ENCODE measurements at regions not wholly inside any gene's neighbourhood (a gene's known extent, or its start where the extent isn't known, plus 50 kb on each side); places are given as distances from the start of the nearest gene placed in this dataset.
A peak's percentile ranks its signal among the peaks of the same experiment; 100 is the strongest.

- no peak for DNase-seq
Observed at GRCh38 chr10:47053081-47053798, 142.0 kb downstream of the PTPN20 start.

- no peak for DNase-seq
Observed at GRCh38 chr10:47054974-47055373, 143.7 kb downstream of the PTPN20 start.

DNA sequence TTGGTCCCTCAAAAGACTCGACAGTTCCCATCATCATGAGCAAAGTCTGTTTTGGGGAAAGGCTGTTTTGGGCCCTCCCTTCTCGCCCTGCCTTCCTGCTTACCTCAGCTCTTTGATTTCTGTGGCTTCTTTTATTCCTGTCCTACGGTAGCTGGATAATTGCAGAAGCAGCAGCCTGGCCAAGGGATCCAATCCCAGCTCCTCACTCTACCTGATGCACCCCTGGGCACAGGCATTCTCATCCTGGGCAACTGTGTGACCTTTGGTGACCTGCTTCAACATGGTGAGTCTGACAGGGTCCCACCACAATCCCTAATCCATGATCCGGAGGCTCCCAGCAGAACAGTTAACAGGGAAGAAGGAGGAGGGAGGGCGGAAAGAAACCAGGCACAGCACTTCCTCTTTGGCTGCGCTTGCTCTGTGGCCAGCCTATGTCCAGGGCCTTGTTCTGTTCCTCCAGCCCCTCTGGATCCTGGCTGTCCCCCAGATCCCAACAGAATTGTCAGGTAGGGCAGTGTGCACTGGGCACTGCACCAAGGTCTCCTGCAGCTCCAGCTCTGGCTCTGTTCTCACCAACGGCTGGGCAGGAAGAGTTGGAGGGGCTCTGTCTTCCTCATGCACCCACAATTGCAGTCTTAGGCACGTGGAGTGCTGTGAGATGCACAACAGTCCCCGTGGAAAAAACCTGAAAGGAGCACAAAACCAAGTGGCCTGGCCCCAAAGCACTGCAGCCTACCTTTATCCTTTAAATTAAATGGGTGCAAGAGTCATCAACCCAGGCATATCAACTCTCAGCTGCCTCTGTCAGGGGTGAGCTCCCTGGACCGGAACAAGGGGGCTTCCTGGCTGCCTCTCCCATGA lies 144.4 kb downstream of the PTPN20 start:
- no peak for DNase-seq

GRCh38 chr10:47056247-47056510 lies 145.0 kb downstream of the PTPN20 start:
- no peak for DNase-seq

- no peak for DNase-seq
Observed at GRCh38 chr10:47057471-47057870, 146.2 kb downstream of the PTPN20 start.

DNA sequence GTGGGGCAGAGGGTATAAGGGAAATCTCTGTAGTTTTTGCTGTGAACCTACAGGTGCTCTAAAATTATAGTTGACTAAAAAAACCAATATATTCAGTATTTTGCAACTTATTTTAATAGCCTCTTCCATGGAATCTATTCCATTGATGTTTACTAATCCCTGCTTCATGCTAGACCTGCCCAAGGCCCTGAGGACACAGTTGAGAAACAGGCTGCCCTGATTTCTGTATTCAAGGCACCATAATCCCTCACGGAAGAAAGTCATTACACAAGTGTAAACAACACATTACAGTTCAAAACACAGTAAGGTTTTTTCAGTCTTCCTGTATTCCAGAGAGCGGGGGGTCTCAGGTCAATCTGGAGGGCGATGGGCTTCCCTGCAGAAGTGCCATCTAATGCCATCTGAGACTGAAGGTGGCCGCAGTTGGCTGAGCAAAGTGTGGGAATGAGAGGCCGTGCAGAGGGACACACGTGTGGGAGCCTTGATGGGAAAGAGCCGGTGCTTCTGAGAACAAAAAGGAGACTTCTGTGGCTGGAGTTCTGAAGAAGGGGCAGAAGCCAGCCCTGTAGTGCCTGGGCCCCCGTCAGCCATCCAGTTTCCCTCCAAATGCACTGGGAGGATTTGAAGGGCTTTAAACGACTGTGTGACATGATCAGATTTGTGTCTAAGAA lies 146.9 kb downstream of the PTPN20 start:
- DNase-seq, result no peak

GRCh38 chr10:47058961-47059391 lies 147.7 kb downstream of the PTPN20 start:
- DNase-seq, result peak; percentile 56

DNA sequence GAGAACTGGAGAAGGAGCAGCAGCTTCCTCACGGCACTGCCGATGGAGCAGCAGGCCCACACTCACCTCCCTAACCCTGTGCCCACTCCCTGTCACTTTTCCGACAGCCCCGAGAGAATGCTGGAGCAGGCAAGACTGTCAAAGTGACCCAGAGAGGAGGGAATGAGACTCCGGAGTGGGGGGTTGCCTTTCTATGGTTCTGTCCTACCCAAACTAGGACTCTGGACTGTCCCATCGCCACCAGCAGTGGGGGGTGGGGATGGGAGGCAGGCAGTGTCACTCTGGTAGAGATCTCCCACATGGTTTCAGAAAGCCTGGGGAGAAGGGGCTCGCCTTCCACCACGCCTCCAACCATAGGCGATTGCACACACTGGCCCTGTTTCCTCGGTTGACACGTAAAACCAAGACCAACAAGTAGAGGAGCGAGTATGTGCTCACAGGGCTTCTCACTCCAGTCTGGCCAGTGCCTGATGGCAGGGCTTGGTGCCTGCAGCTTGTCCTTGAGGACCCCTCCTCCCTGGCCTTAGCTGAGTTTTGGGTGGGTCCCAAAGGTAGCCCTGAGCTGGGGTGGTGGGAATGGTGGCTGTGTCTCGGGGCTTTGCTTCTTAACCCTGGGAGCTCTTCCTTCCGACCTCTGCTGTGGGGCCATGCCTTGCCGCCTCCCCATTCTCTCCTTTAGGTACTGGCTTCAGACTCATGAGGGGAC lies 148.5 kb downstream of the PTPN20 start:
- DNase-seq, result no peak

GRCh38 chr10:47060356-47060755 lies 149.1 kb downstream of the PTPN20 start:
- DNase-seq, result no peak

DNA sequence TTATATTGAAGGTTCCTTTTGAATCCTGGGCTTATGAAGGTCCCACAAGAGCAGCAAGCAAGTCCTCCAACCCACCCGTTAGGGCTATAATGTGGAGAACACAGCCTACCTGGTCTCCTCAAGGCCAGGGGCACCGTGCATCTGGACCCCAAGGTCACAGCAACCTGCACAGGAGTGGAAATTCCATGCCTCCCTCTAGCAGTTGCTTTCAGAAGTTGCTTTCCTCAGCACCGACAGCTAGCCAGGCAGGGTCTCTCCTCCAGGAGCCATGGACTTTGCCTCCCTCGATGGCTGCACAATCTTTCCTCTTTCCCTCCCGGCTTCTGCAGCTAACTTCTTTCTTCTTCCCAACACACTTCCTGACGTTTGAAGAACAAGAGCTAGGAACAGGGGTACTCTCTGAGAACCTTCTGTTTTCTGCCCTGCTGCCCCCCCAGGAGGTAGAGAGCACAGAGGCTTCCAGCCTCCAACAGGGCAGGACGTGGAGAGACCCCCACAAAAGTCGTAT lies 149.8 kb downstream of the PTPN20 start:
- no peak for DNase-seq

DNA sequence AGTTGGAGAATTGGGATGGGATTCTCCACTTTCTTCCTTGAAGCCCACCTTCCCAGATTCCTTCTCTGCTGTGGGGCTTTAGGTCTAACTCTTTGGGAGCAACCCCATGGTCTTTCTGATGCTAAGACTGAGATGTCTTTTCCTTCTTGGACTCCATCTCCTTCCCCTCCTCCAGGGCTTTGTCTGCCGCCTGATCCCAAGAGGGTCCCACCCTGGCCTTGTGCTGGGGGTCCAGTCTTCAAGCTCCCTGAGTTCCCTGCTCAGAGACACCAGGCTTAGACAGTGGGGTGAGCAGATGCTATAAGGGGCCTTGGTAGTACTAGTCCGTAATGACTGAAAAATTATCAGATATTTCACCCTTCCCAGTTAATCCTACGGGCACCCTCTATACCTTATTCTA lies 150.5 kb downstream of the PTPN20 start:
- DNase-seq, result no peak

- DNase-seq, result no peak
Observed at GRCh38 chr10:47062441-47063200, 151.4 kb downstream of the PTPN20 start.

DNA sequence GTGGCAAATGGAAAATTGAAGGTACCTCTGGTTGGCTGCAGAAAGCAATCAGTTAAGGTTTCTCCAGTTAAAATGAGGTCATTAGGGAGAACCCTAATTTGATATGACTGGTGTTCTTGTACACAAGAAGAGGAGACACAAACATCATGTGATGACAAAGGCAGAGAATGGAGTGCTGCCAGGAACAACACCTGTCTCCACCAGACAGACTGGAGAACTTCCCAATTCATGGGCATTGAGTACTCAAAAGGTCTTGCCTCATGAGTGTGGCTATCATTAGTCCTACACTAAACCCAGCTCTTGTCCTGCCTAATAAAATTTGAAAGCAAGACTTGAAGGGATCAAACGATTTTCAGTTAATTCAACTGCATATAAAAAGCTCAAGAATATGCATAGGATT lies 152.6 kb downstream of the PTPN20 start:
- peak; percentile 27 for DNase-seq

- DNase-seq, result no peak
Observed at GRCh38 chr10:47065903-47066302, 154.7 kb downstream of the PTPN20 start.

DNA sequence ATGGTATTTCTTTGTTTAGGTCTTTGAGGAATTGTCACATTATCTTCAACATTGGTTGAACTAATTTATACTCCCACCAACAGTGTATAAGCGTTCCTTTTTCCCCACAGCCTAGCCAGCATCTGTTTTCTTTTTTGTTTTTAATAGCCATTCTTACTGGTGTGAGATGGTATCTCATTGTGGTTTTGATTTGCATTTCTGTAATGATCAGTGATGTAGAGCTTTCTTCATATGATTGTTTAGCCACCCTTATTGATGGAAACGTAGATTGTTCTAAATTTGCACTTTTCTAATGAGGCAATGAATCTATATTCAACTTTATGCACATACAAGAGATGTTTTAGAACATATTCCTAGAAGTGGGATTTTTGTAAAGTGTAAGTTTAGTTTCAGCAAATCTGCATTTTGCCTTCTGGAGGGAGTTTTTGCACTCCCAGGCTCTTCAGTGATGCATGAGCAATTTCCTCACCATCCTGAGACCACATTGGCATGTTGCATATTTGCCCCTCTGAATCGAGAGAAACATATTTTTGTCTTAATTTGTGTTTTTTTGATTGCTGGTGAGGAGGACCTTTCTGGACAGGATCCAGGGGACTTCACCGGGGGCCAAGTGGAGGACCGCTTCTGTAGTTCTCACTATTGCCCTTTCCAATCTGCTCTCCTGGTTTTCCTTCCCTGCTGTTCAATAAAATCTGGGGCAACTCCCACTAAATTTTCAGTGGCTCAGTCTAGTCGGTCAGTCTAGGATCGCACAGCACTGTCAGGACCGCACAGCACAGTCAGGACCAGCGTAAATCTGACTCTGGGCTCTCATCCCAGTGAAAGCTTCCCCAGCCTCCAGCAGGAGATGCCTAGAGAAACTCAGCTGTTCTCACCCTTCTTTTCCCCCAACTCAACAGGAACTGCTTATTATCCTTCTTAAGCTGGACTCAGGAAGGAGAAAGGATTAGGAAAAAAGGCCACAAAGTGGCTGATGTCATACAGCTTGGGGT lies 157.0 kb downstream of the PTPN20 start:
- DNase-seq, result no peak

GRCh38 chr10:47070541-47070940 lies 159.3 kb downstream of the PTPN20 start:
- no peak for DNase-seq

- no peak for DNase-seq
Observed at GRCh38 chr10:47071891-47072290, 160.7 kb downstream of the PTPN20 start.

DNA sequence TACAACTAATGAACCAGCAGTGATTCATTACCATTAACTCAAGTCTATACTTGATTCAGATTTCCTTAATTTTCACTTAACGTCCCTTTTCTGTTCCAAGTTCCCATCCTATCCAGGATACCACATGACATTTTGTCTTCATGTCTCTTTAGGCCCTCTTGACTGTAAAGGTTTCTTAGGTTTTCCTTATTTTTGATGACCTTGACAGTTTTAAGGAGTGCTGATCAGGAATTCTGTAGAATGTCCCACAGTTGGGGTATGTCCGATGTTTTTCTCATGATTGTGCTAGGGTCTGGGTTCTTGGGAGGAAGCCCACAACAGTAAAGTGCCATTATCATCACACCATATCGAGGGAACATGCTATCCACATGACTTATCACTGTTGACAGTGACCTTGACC lies 162.7 kb downstream of the PTPN20 start:
- no peak for DNase-seq

DNA sequence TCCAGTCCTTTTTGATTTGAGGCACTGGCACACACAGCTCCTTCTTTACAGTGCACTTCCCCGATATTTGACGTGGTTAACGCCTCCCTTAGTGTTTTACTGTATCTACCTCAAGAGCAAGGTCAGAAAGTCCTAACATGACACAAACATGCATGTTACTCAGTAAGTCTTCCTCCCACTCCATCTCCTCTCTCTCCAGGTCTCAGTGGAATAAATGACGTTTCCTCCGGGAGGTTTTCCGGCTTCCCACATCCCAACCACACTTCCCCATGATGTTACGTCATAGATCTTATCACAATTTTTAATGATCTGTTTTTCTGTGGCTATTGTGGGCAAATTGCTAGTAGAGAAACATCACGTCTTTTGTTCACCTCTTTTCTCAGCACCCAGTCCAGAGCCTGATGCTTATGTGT lies 165.7 kb downstream of the PTPN20 start:
- no peak for DNase-seq

- DNase-seq, result no peak
Observed at GRCh38 chr10:47077386-47077785, 166.2 kb downstream of the PTPN20 start.

DNA sequence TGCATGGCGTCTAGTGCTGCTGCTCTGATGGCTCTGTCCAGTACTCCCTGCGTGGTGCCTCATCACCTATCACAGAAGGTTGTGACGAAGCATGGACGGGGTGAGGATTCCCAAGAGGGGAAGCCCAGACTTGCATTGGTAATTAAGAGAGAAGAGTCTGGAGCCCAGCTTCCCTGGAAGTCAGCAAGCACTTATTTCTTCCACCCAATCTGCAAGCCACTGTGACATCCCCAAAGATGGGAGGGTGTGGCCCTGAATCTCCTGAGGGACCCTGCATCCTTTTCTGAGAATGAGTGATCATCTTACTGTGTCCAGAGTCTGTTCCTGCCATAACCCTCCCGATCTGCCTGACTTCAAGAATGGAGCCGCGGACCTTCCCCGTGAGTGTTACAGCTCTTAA lies 166.7 kb downstream of the PTPN20 start:
- no peak for DNase-seq
